IPS DF 6.9 (cell line): ENCODE measurements at regions not wholly inside any gene's neighbourhood (a gene's known extent, or its start where the extent isn't known, plus 50 kb on each side); places are given as distances from the start of the nearest gene placed in this dataset.
"Not testable (repeated sequence)": the region's sequence is repeated elsewhere in the genome, so short reads cannot be mapped to it uniquely, and the experiment has no call there.

Experiments
- DNase-seq: peaks from one replicate; pipeline ENCODE4 v3.0.0-alpha.2; 2013; ENCODE audit warnings: low read depth, low spot score
- H3K27ac ChIP-seq: one replicate; pipeline ENCODE4 v1.5.1; 2013; ENCODE audit warnings: low read length, control low read depth
- H3K27me3 ChIP-seq: 2 replicates; pipeline ENCODE4 v1.6.1; 2013; ENCODE audit warnings: mild to moderate bottlenecking, low read length; ENCODE audit not compliant: control insufficient read depth, insufficient read depth
- H3K36me3 ChIP-seq: 2 replicates; pipeline ENCODE4 v1.6.1; 2013; ENCODE audit warnings: low read length; ENCODE audit not compliant: control insufficient read depth, insufficient read depth
- H3K4me1 ChIP-seq: 2 replicates; pipeline ENCODE4 v1.6.1; 2013; ENCODE audit warnings: low read length; ENCODE audit not compliant: control insufficient read depth, insufficient read depth
- H3K4me3 ChIP-seq: 2 replicates; pipeline ENCODE4 v1.5.1; 2013; ENCODE audit warnings: mild to moderate bottlenecking, low read length
- H3K9me3 ChIP-seq: 2 replicates; pipeline ENCODE4 v1.6.1; 2013; ENCODE audit warnings: low read length, inconsistent platforms; ENCODE audit not compliant: control insufficient read depth, insufficient read depth
- WGBS: extraction: QIAGEN DNeasy Blood & Tissue Kit; methylation state at CpG from one replicate; pipeline ENCODE4 v1.1.7; 2013; ENCODE audit warnings: mixed read lengths, missing lambda C conversion rate; ENCODE audit not compliant: insufficient read length, insufficient coverage; 5-methylcytosine and 5-hydroxymethylcytosine counted together

- WGBS: no CpG with 5 or more reads among the region's 19 CpGs
- not testable (repeated sequence) for H3K27ac ChIP-seq, H3K36me3 ChIP-seq, H3K27me3 ChIP-seq, DNase-seq, H3K4me3 ChIP-seq, H3K4me1 ChIP-seq
- peaks cover 32% of the 10 kb centered on the region for H3K9me3 ChIP-seq
Measured at GRCh38 chr2:89766141-89766990, 1074.9 kb downstream of the RPIA start.

GRCh38 chr2:89767058-89767457 lies 1075.6 kb downstream of the RPIA start:
- not testable (repeated sequence) for DNase-seq, H3K4me1 ChIP-seq, H3K27me3 ChIP-seq, H3K27ac ChIP-seq, H3K4me3 ChIP-seq, H3K36me3 ChIP-seq
- WGBS: no CpG with 5 or more reads among the region's 7 CpGs
- H3K9me3 ChIP-seq: peaks cover 32% of the 10 kb centered on the region

- H3K4me1 ChIP-seq: no peaks in the 10 kb centered on the region
- H3K27me3 ChIP-seq: no peaks in the 10 kb centered on the region
- H3K9me3 ChIP-seq: peaks cover 26% of the 10 kb centered on the region
- DNase-seq: no peak
- no peak overlapping the region for H3K27ac ChIP-seq
- WGBS: no CpG with 5 or more reads among the region's 60 CpGs
- H3K36me3 ChIP-seq: no peaks in the 10 kb centered on the region; the same call in 1 of the 2 replicates
- H3K4me3 ChIP-seq: no peak overlapping the region
Measured at GRCh38 chr2:89767572-89768435, 1076.3 kb downstream of the RPIA start.

- peaks cover 2% of the 10 kb centered on the region for H3K9me3 ChIP-seq
- H3K36me3 ChIP-seq: no peaks in the 10 kb centered on the region
- H3K27ac ChIP-seq: no peak overlapping the region
- H3K27me3 ChIP-seq: no peaks in the 10 kb centered on the region
- H3K4me3 ChIP-seq: no peak overlapping the region
- no peak for DNase-seq
- no peaks in the 10 kb centered on the region for H3K4me1 ChIP-seq
- WGBS: 100% methylated on average over 5 of the region's 15 CpGs
Measured at GRCh38 chr2:89775885-89776284, 1084.4 kb downstream of the RPIA start.

GRCh38 chr2:89780318-89780717 lies 1088.8 kb downstream of the RPIA start:
- Histone ChIP-seq H3K27ac (no peak overlapping the region), H3K27me3 (no peaks in the 10 kb centered on the region), H3K36me3 (no peaks in the 10 kb centered on the region), H3K4me1 (no peaks in the 10 kb centered on the region), H3K4me3 (no peak overlapping the region), H3K9me3 (peaks cover 3% of the 10 kb centered on the region)
- no CpG with 5 or more reads among the region's 15 CpGs for WGBS
- no peak for DNase-seq

GRCh38 chr2:89781962-89782361 lies 1090.5 kb downstream of the RPIA start:
- DNase-seq: no peak
- H3K4me1 ChIP-seq: no peaks in the 10 kb centered on the region
- no peaks in the 10 kb centered on the region for H3K27me3 ChIP-seq
- H3K9me3 ChIP-seq: peaks cover 3% of the 10 kb centered on the region
- no peak overlapping the region for H3K27ac ChIP-seq
- WGBS: no CpG with 5 or more reads among the region's 5 CpGs
- no peaks in the 10 kb centered on the region for H3K36me3 ChIP-seq
- no peak overlapping the region for H3K4me3 ChIP-seq

- Histone ChIP-seq H3K36me3 (no peaks in the 10 kb centered on the region), H3K27me3 (no peaks in the 10 kb centered on the region), H3K9me3 (peaks cover 3% of the 10 kb centered on the region), H3K4me3 (no peak overlapping the region), H3K4me1 (no peaks in the 10 kb centered on the region), H3K27ac (no peak overlapping the region)
- DNase-seq: no peak
- WGBS: no CpG with 5 or more reads among the region's 16 CpGs
Measured at GRCh38 chr2:89784960-89785359, 1093.5 kb downstream of the RPIA start.

- not testable (repeated sequence) for H3K27ac ChIP-seq, DNase-seq, H3K9me3 ChIP-seq, H3K4me3 ChIP-seq, H3K27me3 ChIP-seq, H3K4me1 ChIP-seq, H3K36me3 ChIP-seq
- no CpG with 5 or more reads among the region's 15 CpGs for WGBS
Measured at GRCh38 chr2:89785528-89785927, 1094.1 kb downstream of the RPIA start.

GRCh38 chr2:89786642-89787041 lies 1095.2 kb downstream of the RPIA start:
- H3K27me3 ChIP-seq, H3K4me1 ChIP-seq, H3K9me3 ChIP-seq, H3K36me3 ChIP-seq, H3K27ac ChIP-seq, H3K4me3 ChIP-seq, DNase-seq: not testable (repeated sequence)
- no CpG with 5 or more reads among the region's 16 CpGs for WGBS

GRCh38 chr2:89795530-89795929 lies 1104.1 kb downstream of the RPIA start:
- not testable (repeated sequence) for H3K9me3 ChIP-seq, H3K4me3 ChIP-seq, H3K4me1 ChIP-seq, H3K36me3 ChIP-seq, H3K27ac ChIP-seq, DNase-seq, H3K27me3 ChIP-seq
- no CpG with 5 or more reads among the region's 17 CpGs for WGBS
